GM12878 (cell line): ENCODE measurements at regions not wholly inside any gene's neighbourhood (a gene's known extent, or its start where the extent isn't known, plus 50 kb on each side); places are given as distances from the start of the nearest gene placed in this dataset.

ENCODE experiments used
- BCL11A ChIP-seq: IDR thresholded peaks from 2 replicates; pipeline ENCODE4 v1.6.1; 2011; ENCODE audit warnings: low read depth, low read length
- BCLAF1 ChIP-seq: fragments of 450-650 bp; IDR thresholded peaks from 2 replicates; pipeline ENCODE4 v1.6.1; 2017; ENCODE audit warnings: antibody characterized with exemption, mild to moderate bottlenecking, moderate library complexity
- CEBPZ ChIP-seq: fragments of 150-350 bp; IDR thresholded peaks from 2 replicates; pipeline ENCODE4 v1.6.1; 2016; ENCODE audit warnings: low read depth, low read length
- CTCF ChIP-seq, 3 experiments: IDR thresholded peaks in 2 of 3; conservative IDR thresholded peaks in 1 of 3; 2 replicates each; pipeline ENCODE4 v1.5.1; 2011; ENCODE audit warnings: low read depth in 3 of 3, low read length in 3 of 3, mild to moderate bottlenecking in 3 of 3, control low read depth in 2 of 3, moderate library complexity in 2 of 3, inconsistent platforms in 1 of 3, mixed read lengths in 1 of 3; ENCODE audit not compliant: control insufficient read depth in 2 of 3, insufficient read depth in 1 of 3; ENCODE audit errors: extremely low read depth in 1 of 3
- FOXM1 ChIP-seq: IDR thresholded peaks from 2 replicates; pipeline ENCODE4 v1.6.1; 2012; ENCODE audit warnings: low read depth, mild to moderate bottlenecking, inconsistent platforms, low read length, moderate library complexity
- RAD21 ChIP-seq: IDR thresholded peaks from 2 replicates; pipeline ENCODE4 v1.6.1; 2011; ENCODE audit warnings: mild to moderate bottlenecking, low read depth, low read length, moderate library complexity; ENCODE audit not compliant: insufficient read depth
- YY1 ChIP-seq: IDR thresholded peaks from 2 replicates; pipeline ENCODE4 v1.6.1; 2011; ENCODE audit warnings: low read depth, mild to moderate bottlenecking, low read length

- TF ChIP-seq BCL11A (no peak), CEBPZ (no peak), YY1 (no peak), RAD21 (no peak), BCLAF1 (no peak), CTCF (IDR thresholded peaks at IDR 0.05 in 2 of 3, conservative IDR thresholded peaks at IDR 0.05 in 1 of 3; ENCODE audit: control insufficient read depth in 2 of 3, extremely low read depth in 1 of 3, insufficient read depth in 1 of 3, low read depth in 3 of 3, low read length in 3 of 3) (no peak), FOXM1 (no peak)
Observed at GRCh38 chr7:93693796-93694195, 119.3 kb upstream of the CALCR start.
